ENCODE measurements at regions not wholly inside any gene's neighbourhood (a gene's known extent, or its start where the extent isn't known, plus 50 kb on each side); places are given as distances from the start of the nearest gene placed in this dataset.

DNA sequence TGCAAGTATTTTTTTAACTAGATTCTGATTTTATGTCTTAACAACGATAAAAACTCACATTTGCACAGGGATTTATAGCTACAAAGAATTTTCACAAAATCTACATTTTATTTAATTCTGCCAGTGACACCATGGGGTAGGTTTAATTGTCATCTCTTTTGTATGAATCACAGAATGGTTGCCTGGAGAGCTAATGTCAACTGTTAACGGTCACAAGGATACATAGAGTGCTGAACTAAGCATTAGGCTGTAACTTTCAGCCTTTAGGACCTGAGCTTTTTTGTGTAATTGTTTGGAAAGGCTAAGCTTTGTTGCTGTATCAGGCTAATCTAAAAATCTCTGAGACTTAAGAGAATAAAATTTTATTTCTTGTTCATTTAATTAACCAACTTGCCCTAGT lies 465.3 kb upstream of the TBX3 start:
- TF ChIP-seq, protein P1, sequence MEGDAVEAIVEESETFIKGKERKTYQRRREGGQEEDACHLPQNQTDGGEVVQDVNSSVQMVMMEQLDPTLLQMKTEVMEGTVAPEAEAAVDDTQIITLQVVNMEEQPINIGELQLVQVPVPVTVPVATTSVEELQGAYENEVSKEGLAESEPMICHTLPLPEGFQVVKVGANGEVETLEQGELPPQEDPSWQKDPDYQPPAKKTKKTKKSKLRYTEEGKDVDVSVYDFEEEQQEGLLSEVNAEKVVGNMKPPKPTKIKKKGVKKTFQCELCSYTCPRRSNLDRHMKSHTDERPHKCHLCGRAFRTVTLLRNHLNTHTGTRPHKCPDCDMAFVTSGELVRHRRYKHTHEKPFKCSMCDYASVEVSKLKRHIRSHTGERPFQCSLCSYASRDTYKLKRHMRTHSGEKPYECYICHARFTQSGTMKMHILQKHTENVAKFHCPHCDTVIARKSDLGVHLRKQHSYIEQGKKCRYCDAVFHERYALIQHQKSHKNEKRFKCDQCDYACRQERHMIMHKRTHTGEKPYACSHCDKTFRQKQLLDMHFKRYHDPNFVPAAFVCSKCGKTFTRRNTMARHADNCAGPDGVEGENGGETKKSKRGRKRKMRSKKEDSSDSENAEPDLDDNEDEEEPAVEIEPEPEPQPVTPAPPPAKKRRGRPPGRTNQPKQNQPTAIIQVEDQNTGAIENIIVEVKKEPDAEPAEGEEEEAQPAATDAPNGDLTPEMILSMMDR (conservative IDR thresholded peaks at IDR 0.05 in 1 of 2, IDR thresholded peaks at IDR 0.05 in 1 of 2; ENCODE audit: low read depth in 1 of 2, low read length in 2 of 2) = no peak
- no peak for TF ChIP-seq EZH2 (IDR thresholded peaks at IDR 0.05; ENCODE audit: low read length, missing control alignments)

Measured in fibroblast of lung (primary cell).